K562 (cell line): ENCODE measurements at regions not wholly inside any gene's neighbourhood (a gene's known extent, or its start where the extent isn't known, plus 50 kb on each side); places are given as distances from the start of the nearest gene placed in this dataset.

Experiments used
- ATAC-seq: fragments of 200-7000 bp; cut with Tn5 transposase; 3 replicates; pipeline ENCODE4 v1.9.1; 2020; ENCODE audit warnings: moderate library complexity
- BruUV-seq: library from RNA; stranded (reverse); fragments of 400-500 nt; replicated peaks from 2 replicates; lab custom pipeline; 2021; lab: Mats Ljungman, UMichigan
- CTCF ChIA-PET: fragments of 300-600 bp; formaldehyde crosslinking; extraction: SDS; loops from one replicate; lab custom pipeline; 2021; ENCODE audit warnings: low intra/inter-chr PET ratio; lab: Yijun Ruan, JAX
- POLR2A ChIA-PET: fragments of 300-600, 350-650 bp; sonication (Branson Sonifier 250); formaldehyde crosslinking; extraction: SDS; loops from one replicate; lab custom pipeline; 2021; ENCODE audit warnings: antibody characterized with exemption, inconsistent platforms; lab: Yijun Ruan, JAX
- DNase-seq, 4 experiments: peaks; one replicate each; pipeline versions ENCODE4 v3.0.0 to v3.0.0-alpha.2; 2011 to 2018; ENCODE audit warnings: low spot score in 3 of 4, mixed read lengths in 3 of 4; ENCODE audit errors: extremely low read depth in 1 of 4
- FAIRE-seq: peaks from 2 replicates; lab custom pipeline; 2011; peaks lifted over from hg19 to GRCh38; lab: Jason Lieb, UNC
- H2AFZ ChIP-seq: 2 replicates; pipeline ENCODE4 v1.6.0; 2011; ENCODE audit warnings: low read depth, low read length, control low read depth, inconsistent platforms
- H3K27ac ChIP-seq: fragments of 200-600 bp; 3 replicates; pipeline ENCODE4 v1.8.0; 2011; ENCODE audit warnings: low read depth, mild to moderate bottlenecking, control low read depth, inconsistent platforms, low read length, moderate library complexity, mixed read lengths; ENCODE audit errors: extremely low read depth
- H3K27me3 ChIP-seq, 2 experiments: fragments of 300-600 bp in 1 of 2; 2 replicates in 1 of 2; 3 replicates in 1 of 2; pipeline versions ENCODE4 v1.6.0 to v1.8.0; 2011; ENCODE audit warnings: inconsistent platforms in 2 of 2, low read length in 2 of 2, mild to moderate bottlenecking in 1 of 2, mixed read lengths in 1 of 2, moderate library complexity in 1 of 2; ENCODE audit not compliant: control insufficient read depth in 2 of 2, insufficient read depth in 2 of 2
- H3K36me3 ChIP-seq: fragments of 300-600 bp; 3 replicates; pipeline ENCODE4 v1.8.0; 2011; ENCODE audit warnings: mild to moderate bottlenecking, low read length, inconsistent platforms; ENCODE audit not compliant: control insufficient read depth, insufficient read depth
- H3K4me1 ChIP-seq, 2 experiments: fragments of 200-600 bp in 1 of 2; replicated peaks in 1 of 2; 2 replicates in 1 of 2; 3 replicates in 1 of 2; pipeline versions ENCODE4 v1.5.1 to v1.8.0; 2011; ENCODE audit warnings: inconsistent platforms in 2 of 2, low read length in 2 of 2, mild to moderate bottlenecking in 1 of 2, mixed read lengths in 1 of 2, moderate library complexity in 1 of 2; ENCODE audit not compliant: control insufficient read depth in 2 of 2, insufficient read depth in 2 of 2
- H3K4me2 ChIP-seq: 2 replicates; pipeline ENCODE4 v1.6.1; 2011; ENCODE audit warnings: low read length, control low read depth, inconsistent platforms, mixed read lengths; ENCODE audit not compliant: insufficient read depth
- H3K4me3 ChIP-seq: fragments of 200-600 bp; sonication (generic), shearing (Covaris generic); 2 replicates; pipeline ENCODE4 v1.5.1; 2016; ENCODE audit warnings: control low read depth, inconsistent platforms
- H3K79me2 ChIP-seq: fragments of 200-600 bp; 3 replicates; pipeline ENCODE4 v1.8.0; 2011; ENCODE audit warnings: low read length, inconsistent platforms; ENCODE audit not compliant: control insufficient read depth, insufficient read depth
- H3K9ac ChIP-seq, 2 experiments: 2 replicates each; pipeline versions ENCODE4 v1.6.0 to v1.6.1; 2011; ENCODE audit warnings: low read depth in 2 of 2, low read length in 2 of 2, control low read depth in 1 of 2, inconsistent platforms in 1 of 2, mild to moderate bottlenecking in 1 of 2, mixed read lengths in 1 of 2; ENCODE audit not compliant: insufficient read depth in 1 of 2
- H3K9me1 ChIP-seq: one replicate; pipeline ENCODE4 v1.6.0; 2011; ENCODE audit warnings: inconsistent platforms, mild to moderate bottlenecking, low read length, moderate library complexity; ENCODE audit not compliant: control insufficient read depth, insufficient read depth
- H3K9me3 ChIP-seq: replicated peaks from 2 replicates; pipeline ENCODE4 v1.5.1; 2011; ENCODE audit warnings: low read depth, low read length, inconsistent platforms; ENCODE audit not compliant: control insufficient read depth, insufficient read depth
- H4K20me1 ChIP-seq: replicated peaks from 2 replicates; pipeline ENCODE4 v1.6.1; 2011; ENCODE audit warnings: low read length, inconsistent platforms, mixed read lengths; ENCODE audit not compliant: control insufficient read depth, insufficient read depth
- CCAR2 ChIP-seq: fragments of 200-400 bp; formaldehyde crosslinking; IDR thresholded peaks from 2 replicates; pipeline ENCODE4 v1.6.1; 2017; ENCODE audit warnings: mild to moderate bottlenecking, low read depth, low read length
- CEBPZ ChIP-seq: fragments of 150-350 bp; IDR thresholded peaks from 2 replicates; pipeline ENCODE4 v1.6.1; 2014; ENCODE audit warnings: low read depth, mild to moderate bottlenecking, low read length, borderline replicate concordance
- HSF4 ChIP-seq: fragments of 250-450 bp; sonication (Bioruptor Pico); IDR thresholded peaks from 2 replicates; pipeline ENCODE4 v2.1.2; 2022; ENCODE audit warnings: mild to moderate bottlenecking, moderate library complexity, borderline replicate concordance
- NFRKB ChIP-seq: fragments of 450-650 bp; IDR thresholded peaks from 2 replicates; pipeline ENCODE4 v1.6.1; 2016; ENCODE audit warnings: low read depth
- POU5F1 ChIP-seq: fragments of 150-350 bp; IDR thresholded peaks from 2 replicates; pipeline ENCODE4 v1.6.1; 2014; ENCODE audit warnings: borderline replicate concordance, low read length, low read depth, mild to moderate bottlenecking; ENCODE audit not compliant: partially characterized antibody
- SAFB2 ChIP-seq: fragments of 200-400 bp; formaldehyde crosslinking; IDR thresholded peaks from 2 replicates; pipeline ENCODE4 v1.6.1; 2018; ENCODE audit warnings: borderline replicate concordance, low read length, low read depth, moderate library complexity; ENCODE audit not compliant: severe bottlenecking
- SLC30A9 ChIP-seq: fragments of 250-450 bp; sonication (Bioruptor Pico); IDR thresholded peaks from 2 replicates; pipeline ENCODE4 v1.8.0; 2022; ENCODE audit warnings: mild to moderate bottlenecking, moderate library complexity
- SRSF3 ChIP-seq: fragments of 200-400 bp; formaldehyde crosslinking; IDR thresholded peaks from 2 replicates; pipeline ENCODE4 v1.6.1; 2016; ENCODE audit warnings: mild to moderate bottlenecking, low read length, moderate library complexity; ENCODE audit not compliant: insufficient read depth
- THRA ChIP-seq: fragments of 450-650 bp; IDR thresholded peaks from 2 replicates; pipeline ENCODE4 v1.6.1; 2017; ENCODE audit warnings: mild to moderate bottlenecking, moderate library complexity
- ZKSCAN1 ChIP-seq: fragments of 150-350 bp; IDR thresholded peaks from 2 replicates; pipeline ENCODE4 v1.6.1; 2016; ENCODE audit warnings: low read depth, low read length
- ZNF224 ChIP-seq: sonication (generic); formaldehyde crosslinking; IDR thresholded peaks from 2 replicates; pipeline ENCODE4 v1.8.0; 2022; ENCODE audit warnings: mild to moderate bottlenecking, missing genetic modification reagents
- in situ Hi-C: fragments of 300-500 bp; cut with MboI; formaldehyde crosslinking; loops from 4 replicates; pipeline ENCODE4 v1.15.0; 2018; ENCODE audit warnings: inconsistent platforms, mixed read lengths
- intact Hi-C: fragments of 100-400 bp; cut with micrococcal nuclease; formaldehyde crosslinking; loops from 2 replicates; pipeline ENCODE4 v1.14.2; 2022

- H3K9me3 ChIP-seq, result no peaks in the 10 kb centered on the region
- BruUV-seq, result no TSS peak
- H3K27ac ChIP-seq, result no peak overlapping the region
- H3K36me3 ChIP-seq, result no peaks in the 10 kb centered on the region
- DNase-seq (no peak), FAIRE-seq (no peak), ATAC-seq (no peak)
- H3K79me2 ChIP-seq, result no peaks in the 10 kb centered on the region
- in situ Hi-C loops, result no loop called here
- H4K20me1 ChIP-seq, result no peaks in the 10 kb centered on the region
- TF ChIP-seq HSF4 (CRISPR knock-in tag) (no peak), ZNF224 (CRISPR knock-in tag) (no peak), ZKSCAN1 (no peak), POU5F1 (no peak), SRSF3 (no peak), CEBPZ (no peak), SAFB2 (no peak), CCAR2 (no peak), SLC30A9 (CRISPR knock-in tag) (no peak), NFRKB (no peak), THRA (no peak)
- H3K4me1 ChIP-seq, result no peaks in the 10 kb centered on the region
- H3K9ac ChIP-seq, result no peak overlapping the region
- ChIA-PET CTCF (no interaction called here), POLR2A (no interaction called here)
- intact Hi-C loops, result no loop called here
- H3K9me1 ChIP-seq, result no peaks in the 10 kb centered on the region
- no peak overlapping the region for H3K4me3 ChIP-seq
- no peaks in the 10 kb centered on the region for H3K27me3 ChIP-seq
- no peak overlapping the region for H2AFZ ChIP-seq
- H3K4me2 ChIP-seq, result no peak overlapping the region
Observed at GRCh38 chr21:16076465-16076864, 346.7 kb downstream of the USP25 start.
